Omental fat pad (tissue), 3 donors: ENCODE measurements at regions not wholly inside any gene's neighbourhood (a gene's known extent, or its start where the extent isn't known, plus 50 kb on each side); places are given as distances from the start of the nearest gene placed in this dataset.

Experiments
- ATAC-seq: fragments of 150-250 bp; one replicate; pipeline ENCODE4 v1.9.1; 2016; ENCODE audit warnings: mild to moderate bottlenecking, moderate library complexity; ENCODE audit not compliant: low FRiP score
- DNase-seq: peaks from one replicate; pipeline ENCODE4 v3.0.0-alpha.2; 2019; ENCODE audit warnings: low spot score
- CTCF ChIP-seq, 3 donors: fragments of 450-650 bp; IDR thresholded peaks; one replicate each; pipeline ENCODE4 v1.5.1; 2016 to 2017; ENCODE audit warnings: antibody characterized with exemption in 3 of 3, mild to moderate bottlenecking in 3 of 3, moderate library complexity in 2 of 3

GRCh38 chr2:156151351-156151750 is 181.2 kb downstream of the NR4A2 start:
- no peak for TF ChIP-seq CTCF (IDR thresholded peaks at IDR 0.05)
- no peak for ATAC-seq
- DNase-seq: no peak

GRCh38 chr2:156147594-156148330 is 184.8 kb downstream of the NR4A2 start:
- DNase-seq (no peak), ATAC-seq (no peak)
- TF ChIP-seq CTCF (IDR thresholded peaks at IDR 0.05): no peak

- DNase-seq: no peak
- TF ChIP-seq CTCF (IDR thresholded peaks at IDR 0.05): no peak
- no peak for ATAC-seq
Observed at GRCh38 chr2:156145976-156146375, 186.5 kb downstream of the NR4A2 start.

- DNase-seq (no peak), ATAC-seq (no peak)
- TF ChIP-seq CTCF (IDR thresholded peaks at IDR 0.05): no peak
Observed at GRCh38 chr2:156145469-156145868, 187.1 kb downstream of the NR4A2 start.

DNA sequence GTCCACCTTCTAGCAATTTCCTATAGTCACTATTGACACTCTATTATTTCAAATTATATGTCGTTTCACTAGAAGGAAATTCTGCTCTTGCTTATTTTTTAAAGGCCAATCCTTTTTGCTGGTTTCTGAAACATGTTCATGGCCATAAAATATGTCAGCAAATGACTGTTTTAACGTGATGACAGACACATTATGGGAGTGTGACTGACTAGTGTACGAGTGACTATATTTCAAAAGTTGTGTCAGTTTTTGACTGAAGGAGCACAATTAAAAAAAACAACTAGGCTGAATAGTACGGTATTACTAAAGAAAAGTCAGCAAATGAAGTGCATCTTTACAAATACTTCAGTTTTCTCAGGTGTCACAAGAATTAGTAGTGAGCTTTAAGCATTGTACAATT is 196.0 kb downstream of the NR4A2 start:
- DNase-seq (no peak), ATAC-seq (no peak)
- no peak for TF ChIP-seq CTCF (IDR thresholded peaks at IDR 0.05)

DNA sequence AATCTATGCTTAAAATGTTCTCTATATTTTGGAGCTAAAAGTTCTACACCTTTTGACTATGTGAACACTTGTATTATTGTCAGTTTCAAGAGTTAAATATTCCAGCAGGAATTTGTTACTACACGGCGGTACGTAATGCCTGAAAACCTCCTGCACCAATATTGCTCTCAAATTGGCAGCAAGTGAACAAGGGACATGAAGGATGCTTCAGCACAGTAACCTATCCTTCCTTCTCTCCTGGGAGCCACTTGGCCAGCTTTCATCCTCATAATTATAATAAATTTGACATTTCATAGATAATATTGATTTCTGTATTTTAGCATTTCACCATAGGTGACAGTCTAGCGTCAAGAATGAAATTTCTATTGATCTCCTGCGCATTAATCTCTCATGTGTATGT is 197.6 kb downstream of the NR4A2 start:
- no peak for DNase-seq
- no peak for TF ChIP-seq CTCF (IDR thresholded peaks at IDR 0.05)
- ATAC-seq: no peak

- no peak for TF ChIP-seq CTCF (IDR thresholded peaks at IDR 0.05)
- ATAC-seq (no peak), DNase-seq (no peak)
Observed at GRCh38 chr2:156132941-156133340, 199.6 kb downstream of the NR4A2 start.
